DND-41 (cell line): ENCODE measurements at regions not wholly inside any gene's neighbourhood (a gene's known extent, or its start where the extent isn't known, plus 50 kb on each side); places are given as distances from the start of the nearest gene placed in this dataset.

Experiments used
- ATAC-seq: fragments of 200-7000 bp; cut with Tn5 transposase; 3 replicates; pipeline ENCODE4 v1.9.1; 2021; ENCODE audit warnings: low read depth; ENCODE audit not compliant: insufficient read depth
- DNase-seq: peaks from one replicate; pipeline ENCODE4 v3.0.0-alpha.2; 2020
- H2AFZ ChIP-seq: 2 replicates; pipeline ENCODE4 v1.6.0; 2012; ENCODE audit warnings: low read depth, low read length
- H3K27ac ChIP-seq: 2 replicates; pipeline ENCODE4 v1.5.1; 2012; ENCODE audit warnings: low read length, inconsistent platforms
- H3K27me3 ChIP-seq: fragments of 200-600 bp; sonication (generic); 2 replicates; pipeline ENCODE4 v1.6.0; 2012; ENCODE audit warnings: low read length, mild to moderate bottlenecking, inconsistent platforms; ENCODE audit not compliant: insufficient read depth, poor library complexity
- H3K36me3 ChIP-seq: 2 replicates; pipeline ENCODE4 v1.5.1; 2012; ENCODE audit warnings: low read length, inconsistent platforms; ENCODE audit not compliant: insufficient read depth
- H3K4me1 ChIP-seq: 2 replicates; pipeline ENCODE4 v1.5.1; 2012; ENCODE audit warnings: mild to moderate bottlenecking, low read length; ENCODE audit not compliant: insufficient read depth
- H3K4me2 ChIP-seq: 2 replicates; pipeline ENCODE4 v1.6.0; 2012; ENCODE audit warnings: mild to moderate bottlenecking, moderate library complexity, low read length, inconsistent platforms; ENCODE audit not compliant: insufficient read depth
- H3K4me3 ChIP-seq, 2 experiments: fragments of 200-600 bp in 1 of 2; shearing (Covaris generic) in 1 of 2; 2 replicates each; pipeline ENCODE4 v1.5.1; 2012 to 2016; ENCODE audit warnings: inconsistent platforms in 2 of 2, low read length in 2 of 2, mild to moderate bottlenecking in 2 of 2, low read depth in 1 of 2, moderate library complexity in 1 of 2
- H3K79me2 ChIP-seq: 2 replicates; pipeline ENCODE4 v1.6.0; 2012; ENCODE audit warnings: low read length, inconsistent platforms; ENCODE audit not compliant: insufficient read depth
- H3K9ac ChIP-seq: 2 replicates; pipeline ENCODE4 v1.6.0; 2012; ENCODE audit warnings: low read depth, mild to moderate bottlenecking, inconsistent platforms, low read length, moderate library complexity
- H3K9me3 ChIP-seq: 2 replicates; pipeline ENCODE4 v1.5.1; 2012; ENCODE audit warnings: low read length, moderate library complexity, mild to moderate bottlenecking, inconsistent platforms; ENCODE audit not compliant: insufficient read depth, severe bottlenecking
- H4K20me1 ChIP-seq: 2 replicates; pipeline ENCODE4 v1.6.0; 2012; ENCODE audit warnings: low read length; ENCODE audit not compliant: insufficient read depth
- CTCF ChIP-seq: IDR thresholded peaks from 2 replicates; pipeline ENCODE4 v1.5.1; 2012; ENCODE audit warnings: borderline replicate concordance, low read length, moderate library complexity, mild to moderate bottlenecking; ENCODE audit not compliant: poor library complexity, severe bottlenecking; ENCODE audit errors: extremely low read depth
- EZH2 ChIP-seq: IDR thresholded peaks from 3 replicates; pipeline ENCODE4 v1.6.1; 2012; ENCODE audit warnings: borderline replicate concordance, low read depth, mild to moderate bottlenecking, moderate library complexity, low read length, inconsistent platforms; ENCODE audit not compliant: severe bottlenecking

- no peaks in the 10 kb centered on the region for H3K79me2 ChIP-seq
- H3K27ac ChIP-seq = no peak overlapping the region
- H3K4me2 ChIP-seq = no peak overlapping the region
- H3K9ac ChIP-seq = no peak overlapping the region
- ATAC-seq (no peak), DNase-seq (no peak)
- no peak overlapping the region for H2AFZ ChIP-seq
- no peaks in the 10 kb centered on the region for H3K36me3 ChIP-seq
- H4K20me1 ChIP-seq = no peaks in the 10 kb centered on the region
- no peaks in the 10 kb centered on the region for H3K9me3 ChIP-seq
- TF ChIP-seq EZH2 (no peak), CTCF (no peak)
- no peaks in the 10 kb centered on the region for H3K27me3 ChIP-seq
- H3K4me1 ChIP-seq = no peaks in the 10 kb centered on the region
- no peak overlapping the region for H3K4me3 ChIP-seq
Observed at GRCh38 chr2:8148260-8149006, 533.4 kb upstream of the ID2 start.

GRCh38 chr2:8149007-8149405, 532.9 kb upstream of the ID2 start:
- no peak for TF ChIP-seq CTCF
- TF ChIP-seq EZH2 = no peak
- H3K27ac ChIP-seq = no peak overlapping the region
- H3K4me3 ChIP-seq = no peak overlapping the region
- no peak overlapping the region for H3K4me2 ChIP-seq
- no peaks in the 10 kb centered on the region for H3K4me1 ChIP-seq
- DNase-seq (no peak), ATAC-seq (no peak)
- no peaks in the 10 kb centered on the region for H4K20me1 ChIP-seq
- H3K27me3 ChIP-seq = no peaks in the 10 kb centered on the region
- H3K79me2 ChIP-seq = no peaks in the 10 kb centered on the region
- no peak overlapping the region for H2AFZ ChIP-seq
- H3K36me3 ChIP-seq = no peaks in the 10 kb centered on the region
- no peaks in the 10 kb centered on the region for H3K9me3 ChIP-seq
- no peak overlapping the region for H3K9ac ChIP-seq

- Histone ChIP-seq H3K4me3 (no peak overlapping the region), H3K9me3 (no peaks in the 10 kb centered on the region), H3K4me1 (no peaks in the 10 kb centered on the region), H3K36me3 (no peaks in the 10 kb centered on the region), H3K9ac (no peak overlapping the region), H3K27me3 (no peaks in the 10 kb centered on the region), H2AFZ (no peak overlapping the region), H3K79me2 (no peaks in the 10 kb centered on the region), H3K4me2 (no peak overlapping the region), H3K27ac (no peak overlapping the region), H4K20me1 (no peaks in the 10 kb centered on the region)
- TF ChIP-seq CTCF (no peak), EZH2 (no peak)
- DNase-seq (no peak), ATAC-seq (no peak)
Observed at GRCh38 chr2:8149985-8150539, 531.8 kb upstream of the ID2 start.
